Suppressor macrophage (primary cell): ENCODE measurements at regions not wholly inside any gene's neighbourhood (a gene's known extent, or its start where the extent isn't known, plus 50 kb on each side); places are given as distances from the start of the nearest gene placed in this dataset.
A peak's percentile ranks its signal among the peaks of the same experiment; 100 is the strongest.
"Not testable (repeated sequence)": the region's sequence is repeated elsewhere in the genome, so short reads cannot be mapped to it uniquely, and the experiment has no call there.

Experiments used
- DNase-seq, 4 experiments: peaks; one replicate each; pipeline ENCODE4 v3.0.0-alpha.2; 2020 to 2022

- DNase-seq, result no peak
Observed at GRCh38 chr2:147603447-147603846, 241.4 kb upstream of the ACVR2A start.

- no peak for DNase-seq
Observed at GRCh38 chr2:147600646-147601045, 244.2 kb upstream of the ACVR2A start.

- no peak for DNase-seq
Observed at GRCh38 chr2:147600223-147600622, 244.6 kb upstream of the ACVR2A start.

- no peak for DNase-seq
Observed at GRCh38 chr2:147595200-147595599, 249.6 kb upstream of the ACVR2A start.

GRCh38 chr2:147594038-147594437 lies 250.8 kb upstream of the ACVR2A start:
- no peak for DNase-seq

GRCh38 chr2:147592784-147593183 lies 252.0 kb upstream of the ACVR2A start:
- not testable (repeated sequence) for DNase-seq

- no peak for DNase-seq
Observed at GRCh38 chr2:147589127-147589526, 255.7 kb upstream of the ACVR2A start.

GRCh38 chr2:147588191-147588590 lies 256.6 kb upstream of the ACVR2A start:
- no peak for DNase-seq

GRCh38 chr2:147578529-147578928 lies 266.3 kb upstream of the ACVR2A start:
- no peak for DNase-seq

GRCh38 chr2:147577998-147578380 lies 266.8 kb upstream of the ACVR2A start:
- no peak for DNase-seq

- DNase-seq, result no peak
Observed at GRCh38 chr2:147577323-147577997, 267.4 kb upstream of the ACVR2A start.

GRCh38 chr2:147575106-147575505 lies 269.7 kb upstream of the ACVR2A start:
- no peak for DNase-seq

- no peak for DNase-seq
Observed at GRCh38 chr2:147572622-147573021, 272.2 kb upstream of the ACVR2A start.

- DNase-seq, result no peak
Observed at GRCh38 chr2:147569426-147569825, 275.4 kb upstream of the ACVR2A start.

GRCh38 chr2:147568109-147568508 lies 276.7 kb upstream of the ACVR2A start:
- DNase-seq, result no peak

- DNase-seq, result no peak
Observed at GRCh38 chr2:147567136-147567535, 277.7 kb upstream of the ACVR2A start.

- peak; percentile 51 to 89 (median 74) for DNase-seq
Observed at GRCh38 chr2:147560810-147561535, 283.9 kb upstream of the ACVR2A start.

GRCh38 chr2:147559070-147559725 lies 285.6 kb upstream of the ACVR2A start:
- DNase-seq, result no peak

GRCh38 chr2:147558620-147559019 lies 286.2 kb upstream of the ACVR2A start:
- peak in 2 of 4 experiments; percentile 8 to 42 for DNase-seq

- no peak for DNase-seq
Observed at GRCh38 chr2:147554521-147555107, 290.2 kb upstream of the ACVR2A start.

GRCh38 chr2:147553775-147554271 lies 291.0 kb upstream of the ACVR2A start:
- DNase-seq, result no peak

- DNase-seq, result no peak
Observed at GRCh38 chr2:147550995-147551731, 293.7 kb upstream of the ACVR2A start.
